Mucosa of descending colon (tissue), 3 donors: ENCODE measurements at regions not wholly inside any gene's neighbourhood (a gene's known extent, or its start where the extent isn't known, plus 50 kb on each side); places are given as distances from the start of the nearest gene placed in this dataset.

Experiments used
- ATAC-seq: fragments of 200-7000 bp; cut with Tn5 transposase; one replicate; pipeline ENCODE4 v1.9.1; 2020; ENCODE audit warnings: mild to moderate bottlenecking, moderate library complexity
- DNase-seq, 3 donors: peaks; one replicate each; pipeline ENCODE4 v3.0.0-alpha.2; 2020
- H3K36me3 ChIP-seq: fragments of 200-600 bp; one replicate; pipeline ENCODE4 v1.8.0; 2021; ENCODE audit warnings: low read depth, mild to moderate bottlenecking
- H3K4me1 ChIP-seq: fragments of 200-600 bp; one replicate; pipeline ENCODE4 v1.8.0; 2021; ENCODE audit warnings: low read depth, mild to moderate bottlenecking
- H3K4me3 ChIP-seq: fragments of 200-600 bp; one replicate; pipeline ENCODE4 v1.8.0; 2021; ENCODE audit warnings: mild to moderate bottlenecking
- H3K9me3 ChIP-seq: fragments of 200-600 bp; one replicate; pipeline ENCODE4 v1.8.0; 2021; ENCODE audit warnings: mild to moderate bottlenecking
- intact Hi-C, 2 donors: fragments of 100-400 bp; cut with DNase I in 1 of 2; cut with micrococcal nuclease in 1 of 2; formaldehyde crosslinking; loops; one replicate each; pipeline versions ENCODE4 v1.11.0 to v1.11.1; 2022; cut with DNase I, micrococcal nuclease
- TF ChIP-seq, protein P1 (sequence below): fragments of 200-600 bp; IDR thresholded peaks from one replicate; pipeline ENCODE4 v1.8.0; 2022; ENCODE audit warnings: antibody characterized with exemption, mild to moderate bottlenecking
- donor health status: DM: no; HTN: no; CAD: no; lungs with moderate emphysema.
- donor health status: DM: no; HTN: no; CAD: no.
- donor health status: DM: no; HTN: yes; CAD: no.

- intact Hi-C loops: no loop called here
- Histone ChIP-seq H3K4me1 (no peaks in the 10 kb centered on the region), H3K36me3 (no peaks in the 10 kb centered on the region), H3K4me3 (no peak overlapping the region), H3K9me3 (no peaks in the 10 kb centered on the region)
- TF ChIP-seq, protein P1, sequence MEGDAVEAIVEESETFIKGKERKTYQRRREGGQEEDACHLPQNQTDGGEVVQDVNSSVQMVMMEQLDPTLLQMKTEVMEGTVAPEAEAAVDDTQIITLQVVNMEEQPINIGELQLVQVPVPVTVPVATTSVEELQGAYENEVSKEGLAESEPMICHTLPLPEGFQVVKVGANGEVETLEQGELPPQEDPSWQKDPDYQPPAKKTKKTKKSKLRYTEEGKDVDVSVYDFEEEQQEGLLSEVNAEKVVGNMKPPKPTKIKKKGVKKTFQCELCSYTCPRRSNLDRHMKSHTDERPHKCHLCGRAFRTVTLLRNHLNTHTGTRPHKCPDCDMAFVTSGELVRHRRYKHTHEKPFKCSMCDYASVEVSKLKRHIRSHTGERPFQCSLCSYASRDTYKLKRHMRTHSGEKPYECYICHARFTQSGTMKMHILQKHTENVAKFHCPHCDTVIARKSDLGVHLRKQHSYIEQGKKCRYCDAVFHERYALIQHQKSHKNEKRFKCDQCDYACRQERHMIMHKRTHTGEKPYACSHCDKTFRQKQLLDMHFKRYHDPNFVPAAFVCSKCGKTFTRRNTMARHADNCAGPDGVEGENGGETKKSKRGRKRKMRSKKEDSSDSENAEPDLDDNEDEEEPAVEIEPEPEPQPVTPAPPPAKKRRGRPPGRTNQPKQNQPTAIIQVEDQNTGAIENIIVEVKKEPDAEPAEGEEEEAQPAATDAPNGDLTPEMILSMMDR: no peak
- DNase-seq: no peak
- ATAC-seq: no peak
Measured at GRCh38 chr1:36709869-36710481, 227.3 kb upstream of the CSF3R start.

GRCh38 chr1:36708587-36708986, 225.9 kb upstream of the CSF3R start:
- DNase-seq (no peak), ATAC-seq (no peak)
- TF ChIP-seq, protein P1: no peak
- H3K36me3 ChIP-seq: no peaks in the 10 kb centered on the region
- H3K4me3 ChIP-seq: no peak overlapping the region
- H3K9me3 ChIP-seq: no peaks in the 10 kb centered on the region
- no peaks in the 10 kb centered on the region for H3K4me1 ChIP-seq
- intact Hi-C loops: no loop called here

DNA sequence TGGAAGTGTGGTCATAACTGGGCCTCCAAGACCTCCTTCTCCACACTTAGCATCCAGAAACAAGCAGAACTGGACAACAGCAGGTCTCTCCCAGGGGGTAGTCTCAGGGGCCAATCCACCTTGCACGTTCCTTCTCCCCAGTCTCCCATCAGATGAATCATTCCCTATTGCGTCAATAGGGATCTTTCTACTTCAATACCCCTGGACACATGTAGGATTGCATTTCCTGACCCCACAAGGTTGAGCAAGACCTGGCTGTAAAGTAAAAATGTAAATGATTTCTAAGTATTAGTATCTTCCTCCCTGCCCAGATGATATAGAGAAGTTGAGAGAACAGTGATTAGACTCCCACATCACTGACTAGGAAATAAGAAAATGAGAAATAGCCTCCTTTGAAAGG, 224.5 kb upstream of the CSF3R start:
- no peaks in the 10 kb centered on the region for H3K36me3 ChIP-seq
- no peaks in the 10 kb centered on the region for H3K4me1 ChIP-seq
- H3K4me3 ChIP-seq: no peak overlapping the region
- DNase-seq: no peak
- TF ChIP-seq, protein P1: no peak
- ATAC-seq: no peak
- H3K9me3 ChIP-seq: no peaks in the 10 kb centered on the region
- intact Hi-C loops: no loop called here

- Histone ChIP-seq H3K4me3 (no peak overlapping the region), H3K9me3 (no peaks in the 10 kb centered on the region), H3K36me3 (no peaks in the 10 kb centered on the region), H3K4me1 (no peaks in the 10 kb centered on the region)
- intact Hi-C loops: no loop called here
- ATAC-seq (no peak), DNase-seq (no peak)
- TF ChIP-seq, protein P1: no peak
Measured at GRCh38 chr1:36706416-36706815, 223.7 kb upstream of the CSF3R start.

DNA sequence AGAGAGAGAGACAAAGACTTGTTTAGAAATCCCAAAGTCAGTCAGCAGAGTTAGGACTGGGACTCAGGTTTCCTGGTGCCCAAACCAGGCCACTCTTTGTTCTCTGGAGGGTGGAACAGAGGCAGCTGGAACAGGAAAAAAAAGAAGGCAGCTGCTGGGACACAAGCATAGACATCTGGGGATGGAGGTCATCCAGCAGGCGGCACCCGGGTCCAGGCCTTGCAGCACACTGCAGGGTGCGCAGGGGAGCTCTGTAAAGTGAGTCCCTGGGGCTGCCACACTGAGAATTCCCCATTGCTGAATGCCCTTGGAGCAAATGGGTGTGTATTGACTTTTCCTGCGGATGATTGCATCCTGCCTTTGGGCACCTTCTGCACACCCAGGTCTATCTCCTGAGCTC, 222.9 kb upstream of the CSF3R start:
- intact Hi-C loops: no loop called here
- DNase-seq: no peak

More for the DNA sequence above, 222.9 kb upstream of the CSF3R start:
- Histone ChIP-seq H3K9me3 (no peaks in the 10 kb centered on the region), H3K4me3 (no peak overlapping the region), H3K4me1 (no peaks in the 10 kb centered on the region), H3K36me3 (no peaks in the 10 kb centered on the region)
- ATAC-seq: no peak
- TF ChIP-seq, protein P1: no peak
